GM10847 (cell line): ENCODE measurements at regions not wholly inside any gene's neighbourhood (a gene's known extent, or its start where the extent isn't known, plus 50 kb on each side); places are given as distances from the start of the nearest gene placed in this dataset.

Experiments used
- POLR2A ChIP-seq: IDR thresholded peaks from 2 replicates; pipeline ENCODE4 v1.6.1; 2011; ENCODE audit not compliant: insufficient read length; ENCODE audit errors: extremely low read depth

DNA sequence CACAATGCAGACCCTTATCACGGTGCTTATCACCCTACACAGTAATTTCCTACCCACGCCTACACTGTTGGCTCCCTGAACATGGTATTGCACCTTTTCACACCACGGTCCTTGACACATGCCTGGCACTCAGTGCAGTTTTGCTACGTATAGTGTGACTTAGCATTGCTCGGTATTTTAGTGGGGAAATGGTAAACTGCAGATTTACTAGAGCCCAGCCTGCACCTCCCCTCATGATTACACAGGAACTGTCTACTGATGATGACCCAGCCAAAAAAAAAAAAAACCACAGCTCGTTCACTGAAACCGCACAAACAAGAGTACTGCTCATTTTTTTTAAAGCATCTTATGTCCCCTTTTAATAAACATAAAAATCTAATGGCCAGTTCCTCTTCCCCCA, 124.2 kb upstream of the ZNF746 start:
- TF ChIP-seq POLR2A: no peak

DNA sequence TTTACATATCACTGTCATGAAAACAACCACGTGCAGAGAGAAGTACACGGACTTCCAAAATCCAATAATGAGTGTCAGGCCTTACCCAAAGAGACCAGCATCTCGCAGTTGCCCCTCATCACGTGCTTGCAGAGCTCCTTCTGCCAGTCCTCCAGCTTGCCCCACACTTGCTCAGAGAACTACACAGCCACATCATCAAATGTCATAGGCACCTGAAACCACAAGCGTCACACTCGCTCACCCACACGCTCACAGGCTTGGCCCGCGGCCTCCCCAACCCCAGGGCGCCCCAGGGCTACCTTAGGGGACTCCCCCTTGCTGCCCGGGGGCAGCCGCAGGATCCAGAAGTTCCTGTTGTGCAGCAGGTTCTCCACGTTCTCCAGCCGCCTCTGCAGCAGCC, 123.4 kb upstream of the ZNF746 start:
- no peak for TF ChIP-seq POLR2A

DNA sequence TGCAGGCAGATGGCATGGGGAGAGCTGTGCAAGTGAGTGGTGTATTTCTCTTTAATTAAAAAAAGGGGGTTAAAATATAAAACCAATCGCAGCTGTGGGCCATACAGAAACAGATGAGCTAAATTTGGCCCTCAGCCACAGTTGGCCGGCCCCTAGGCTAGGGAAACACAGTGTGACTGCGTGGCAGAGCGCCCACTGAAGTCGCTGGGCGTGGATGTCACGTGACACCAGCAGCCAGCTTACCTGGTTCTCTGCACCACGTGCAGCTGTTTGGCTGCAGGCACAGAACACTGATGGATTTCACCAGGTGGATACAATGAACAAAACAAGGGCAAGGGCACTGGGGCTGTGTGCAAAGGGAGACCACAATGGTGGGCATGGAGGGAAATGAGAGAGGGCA, 119.3 kb upstream of the ZNF746 start:
- no peak for TF ChIP-seq POLR2A

DNA sequence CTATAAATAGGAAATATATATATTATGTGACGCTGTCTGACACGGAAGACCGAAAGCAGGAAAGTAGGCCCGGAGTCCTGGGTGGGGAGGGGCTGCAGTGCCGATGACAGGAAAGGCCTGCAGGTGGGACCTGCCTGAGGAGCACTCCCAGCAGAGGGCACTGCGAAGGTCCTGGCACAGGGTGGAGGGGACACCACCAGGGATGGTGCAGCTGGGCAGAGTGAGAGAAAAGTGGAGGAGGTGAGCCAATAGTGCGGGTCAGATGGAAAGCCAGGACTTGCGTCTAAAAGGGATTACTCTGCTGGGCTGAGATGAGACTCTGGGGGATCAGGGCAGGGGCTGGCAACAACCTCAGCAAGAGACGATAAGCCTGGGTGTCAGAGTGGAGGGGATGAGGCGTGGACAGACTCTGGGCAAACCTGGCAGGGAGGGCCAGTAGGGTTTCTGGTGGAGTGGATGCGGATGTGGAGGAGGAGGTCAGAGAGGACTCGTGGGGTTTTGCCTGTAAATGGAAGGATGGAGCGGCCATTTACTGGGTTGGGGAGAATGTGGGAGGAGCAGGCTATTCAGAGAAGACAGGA, 118.2 kb upstream of the ZNF746 start:
- TF ChIP-seq POLR2A: no peak

DNA sequence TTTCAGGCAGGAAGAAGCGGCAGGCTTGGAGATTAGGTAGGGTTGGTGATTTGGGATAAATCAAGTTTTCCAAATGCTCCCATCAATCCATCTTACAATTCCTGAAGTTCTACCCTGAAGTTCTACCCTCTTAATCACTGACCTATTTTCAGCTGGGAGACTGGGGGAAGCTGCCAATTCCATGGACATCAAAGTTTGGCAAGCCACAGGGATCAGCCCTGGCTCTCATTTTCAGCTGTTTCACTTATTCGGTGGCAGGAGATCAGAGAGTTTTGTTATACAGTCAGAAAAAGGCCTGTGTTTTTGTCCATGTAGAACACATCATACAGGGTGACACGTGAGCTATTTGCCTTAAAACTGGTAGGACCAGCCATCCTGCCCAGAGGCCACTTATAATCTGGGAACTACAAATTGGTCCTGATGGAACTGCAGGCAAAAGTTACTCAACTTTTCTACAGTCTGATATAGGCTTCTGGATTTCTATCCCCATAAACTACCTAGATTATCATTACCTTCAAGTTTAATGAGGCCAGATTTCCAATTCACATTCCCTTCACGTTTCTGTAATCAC, 112.9 kb upstream of the ZNF746 start:
- no peak for TF ChIP-seq POLR2A

DNA sequence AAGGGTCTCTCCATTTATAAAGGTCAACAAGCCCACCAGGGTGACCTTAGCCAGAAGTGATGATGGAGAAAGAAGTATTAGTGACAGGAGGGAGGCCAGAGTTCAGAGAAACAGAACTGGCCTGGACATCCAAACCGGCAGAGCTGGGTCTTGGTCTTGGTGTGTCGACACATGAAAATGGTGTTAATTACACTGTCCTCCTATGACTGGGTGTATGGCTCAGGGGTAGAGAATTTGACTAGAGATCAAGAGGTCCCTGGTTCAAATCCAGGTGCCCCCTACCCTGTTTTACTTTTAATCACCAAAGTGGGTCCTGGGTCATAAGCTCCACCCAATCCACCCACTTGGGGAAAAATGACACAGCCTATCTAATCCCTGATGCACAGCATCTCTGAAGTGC, 110.6 kb upstream of the ZNF746 start:
- TF ChIP-seq POLR2A: no peak

DNA sequence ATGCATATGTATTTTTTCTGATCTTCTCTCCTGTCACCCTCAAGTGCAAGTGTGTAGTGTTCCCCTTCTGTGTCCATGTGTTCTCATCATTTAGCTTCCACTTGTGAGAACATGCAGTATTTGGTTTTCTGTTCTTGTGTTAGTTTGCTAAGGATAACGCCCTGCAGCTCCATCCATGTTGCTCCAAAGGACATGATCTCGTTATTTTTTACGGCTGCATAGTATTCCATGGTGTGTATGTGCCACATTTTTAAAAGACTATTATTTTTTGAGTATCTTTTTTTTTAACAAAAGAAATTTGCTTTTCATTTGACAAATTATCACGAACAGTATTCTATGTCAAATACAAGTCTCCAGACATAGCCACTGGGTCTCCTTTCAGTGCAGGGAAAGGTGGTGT, 110.1 kb upstream of the ZNF746 start:
- no peak for TF ChIP-seq POLR2A

DNA sequence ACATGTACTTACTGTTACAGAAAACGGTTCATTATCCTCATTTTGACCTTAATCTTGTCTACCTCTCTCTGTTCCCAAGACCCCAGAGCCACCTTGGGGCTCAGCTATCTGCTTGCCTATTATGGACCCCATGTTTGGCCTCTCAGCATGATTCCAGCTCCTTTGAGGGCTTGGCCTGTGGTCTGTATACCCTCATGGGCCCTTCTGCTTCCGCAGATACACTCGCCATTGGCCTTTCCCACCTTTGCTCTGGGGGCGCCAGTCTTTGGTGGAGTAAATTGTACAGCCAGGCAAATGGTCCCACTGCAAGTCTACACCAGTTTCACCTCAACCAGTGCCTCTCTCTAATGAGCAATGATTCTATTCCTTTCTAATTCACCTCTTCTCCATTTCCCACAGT, 109.2 kb upstream of the ZNF746 start:
- no peak for TF ChIP-seq POLR2A

DNA sequence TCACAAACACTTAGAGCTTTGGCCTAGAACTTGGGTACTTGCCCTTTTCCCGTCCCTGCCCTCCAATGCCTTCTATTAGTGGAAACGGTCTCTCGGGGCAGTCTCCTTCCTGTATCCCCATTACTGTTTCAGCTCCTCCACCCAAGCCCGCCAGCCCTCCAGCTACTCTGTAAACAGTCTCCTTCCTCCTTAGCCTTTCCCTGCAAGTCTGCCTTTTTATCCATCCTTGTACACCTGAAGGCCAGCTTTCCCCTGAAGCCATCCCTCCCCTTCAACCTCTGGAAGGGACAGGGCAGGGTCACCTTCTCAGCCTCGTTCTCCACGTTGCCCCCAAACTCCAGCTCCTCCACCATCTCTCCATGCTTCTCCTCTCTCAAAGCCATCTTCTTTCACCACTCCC, 108.1 kb upstream of the ZNF746 start:
- no peak for TF ChIP-seq POLR2A

DNA sequence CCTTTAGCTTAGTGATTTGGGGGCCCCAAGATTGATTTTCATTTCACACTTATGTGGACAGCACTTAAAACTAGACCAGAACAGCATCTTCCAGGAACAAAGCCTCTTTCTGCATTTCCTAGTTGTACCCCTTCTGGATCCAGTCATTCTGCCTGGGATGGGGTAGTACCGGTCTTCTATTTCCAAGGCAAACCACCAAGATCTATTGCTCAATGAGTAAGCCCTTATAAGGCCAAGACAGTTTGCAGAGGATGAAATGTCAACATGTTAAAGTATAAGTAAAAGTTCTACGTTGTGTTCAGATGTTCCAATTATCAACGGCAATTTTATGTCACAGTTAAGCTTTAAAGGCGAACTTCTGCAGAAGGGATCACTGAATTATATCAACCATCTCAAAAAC, 106.9 kb upstream of the ZNF746 start:
- no peak for TF ChIP-seq POLR2A

DNA sequence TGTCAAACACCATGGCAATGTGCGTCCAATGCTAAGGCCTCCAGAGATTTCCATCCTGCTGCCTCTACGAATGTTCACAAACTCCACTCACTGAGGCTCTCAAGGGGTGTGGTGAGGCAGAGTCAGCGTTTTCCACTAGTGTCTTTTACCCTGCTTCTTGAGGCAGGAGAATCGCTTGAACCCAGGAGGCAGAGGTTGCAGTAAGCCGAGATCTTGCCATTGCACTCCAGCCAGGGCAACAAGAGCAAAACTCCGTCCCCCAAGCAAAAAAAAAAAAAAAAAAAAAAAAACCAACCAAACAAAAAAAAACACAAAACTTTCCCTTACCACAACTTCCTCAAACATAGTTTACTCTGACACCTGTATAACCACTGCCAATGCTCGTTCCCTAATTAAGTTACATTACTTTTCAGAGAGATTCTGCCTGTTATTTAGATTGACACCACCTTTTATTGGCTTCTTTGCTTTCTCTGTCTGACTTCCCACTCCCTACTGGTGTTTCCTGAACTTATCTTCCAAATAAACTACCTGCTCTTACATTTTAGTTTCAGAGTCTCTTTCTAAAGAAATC, 102.1 kb upstream of the ZNF746 start:
- TF ChIP-seq POLR2A: no peak

DNA sequence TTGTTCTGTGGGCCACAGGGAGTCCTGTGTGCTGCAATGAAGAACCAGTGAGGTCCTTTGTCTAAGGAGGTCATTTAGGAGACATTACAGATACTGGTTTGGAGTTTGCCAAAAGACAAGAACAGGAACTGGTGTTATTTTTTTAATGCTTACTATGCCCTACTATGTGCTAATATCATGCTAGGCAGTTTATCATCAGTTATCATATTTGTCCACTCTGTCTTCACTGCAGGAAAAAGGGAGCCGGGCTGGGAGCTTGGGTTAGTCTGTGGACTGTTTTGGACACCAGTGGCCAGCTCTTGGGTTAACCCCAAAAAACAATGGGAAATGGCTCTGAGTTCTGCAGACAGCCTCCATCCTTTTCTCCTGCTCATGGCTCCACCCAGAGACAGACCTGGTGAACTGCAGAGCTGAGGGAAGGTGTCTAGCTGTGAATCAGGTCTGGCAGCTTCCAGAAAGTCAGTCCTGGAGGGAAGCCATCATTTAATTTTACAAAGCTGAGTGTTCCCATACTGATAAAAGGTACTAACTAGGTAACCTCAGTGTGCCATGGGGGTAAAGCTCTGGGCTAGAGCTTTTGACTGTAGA, 101.2 kb upstream of the ZNF746 start:
- TF ChIP-seq POLR2A: no peak

DNA sequence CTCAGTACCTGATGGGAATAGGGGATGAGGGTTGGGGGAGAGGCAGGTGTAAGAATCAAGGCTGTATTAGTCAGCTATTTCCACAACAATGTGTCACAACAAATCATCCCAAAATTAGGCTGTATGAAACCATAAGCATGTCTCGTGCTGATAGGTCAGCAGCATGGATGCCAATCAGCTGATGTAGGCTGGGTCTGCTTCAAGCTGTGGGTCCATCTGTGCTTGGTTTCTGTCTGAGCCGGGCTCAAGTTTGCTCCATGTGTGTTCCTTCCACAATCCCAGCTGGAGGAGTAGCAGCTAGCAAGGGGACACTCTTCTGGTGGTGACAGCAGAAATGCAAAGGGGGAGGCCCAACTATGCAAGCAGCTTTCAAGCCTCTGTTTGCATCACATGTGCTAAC, 97.9 kb upstream of the ZNF746 start:
- TF ChIP-seq POLR2A: no peak

DNA sequence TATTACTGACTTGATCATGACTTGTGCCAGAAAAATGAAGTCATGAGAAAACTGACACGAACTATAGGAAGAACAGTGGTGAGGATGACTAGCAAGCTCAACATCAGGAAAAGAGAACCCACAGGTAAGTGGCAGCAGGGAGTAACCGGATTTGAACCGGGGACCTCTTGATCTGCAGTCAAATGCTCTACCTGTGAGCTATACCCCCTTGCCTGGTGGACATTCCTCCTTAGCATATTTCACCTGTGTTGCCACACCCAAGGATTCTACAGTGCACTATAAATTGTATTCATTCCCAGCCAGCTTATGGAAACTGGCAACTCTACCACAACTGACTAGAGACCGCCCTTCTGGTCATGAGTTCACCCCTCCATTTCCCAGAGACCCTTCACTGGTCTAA, 97.5 kb upstream of the ZNF746 start:
- TF ChIP-seq POLR2A: no peak

DNA sequence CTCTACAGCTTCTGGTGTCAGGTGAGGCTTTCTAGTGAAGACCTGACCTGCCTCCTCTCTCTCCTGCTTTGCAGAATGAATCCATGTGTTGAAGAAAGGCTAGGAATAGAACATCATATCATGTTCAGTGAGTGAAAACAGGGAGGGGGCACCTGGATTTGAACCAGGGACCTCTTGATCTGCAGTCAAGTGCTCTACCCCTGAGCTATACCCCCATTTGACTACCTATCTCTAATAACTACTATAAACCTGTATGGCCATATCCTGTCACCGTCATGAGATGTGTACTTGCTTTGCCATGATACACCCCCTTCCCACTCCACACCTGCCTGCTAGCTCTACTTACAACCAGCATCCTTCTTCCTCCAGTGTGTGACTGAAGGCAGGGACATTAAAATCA, 91.3 kb upstream of the ZNF746 start:
- no peak for TF ChIP-seq POLR2A
